HG03175 (cell line): ENCODE measurements at regions not wholly inside any gene's neighbourhood (a gene's known extent, or its start where the extent isn't known, plus 50 kb on each side); places are given as distances from the start of the nearest gene placed in this dataset.
"Not testable (repeated sequence)": the region's sequence is repeated elsewhere in the genome, so short reads cannot be mapped to it uniquely, and the experiment has no call there.

Experiments
- ATAC-seq: cut with Tn5 transposase; IDR thresholded peaks from one replicate; pipeline ENCODE4 v1.9.1; 2021; ENCODE audit warnings: mild to moderate bottlenecking, moderate library complexity; ENCODE audit not compliant: unreplicated experiment

DNA sequence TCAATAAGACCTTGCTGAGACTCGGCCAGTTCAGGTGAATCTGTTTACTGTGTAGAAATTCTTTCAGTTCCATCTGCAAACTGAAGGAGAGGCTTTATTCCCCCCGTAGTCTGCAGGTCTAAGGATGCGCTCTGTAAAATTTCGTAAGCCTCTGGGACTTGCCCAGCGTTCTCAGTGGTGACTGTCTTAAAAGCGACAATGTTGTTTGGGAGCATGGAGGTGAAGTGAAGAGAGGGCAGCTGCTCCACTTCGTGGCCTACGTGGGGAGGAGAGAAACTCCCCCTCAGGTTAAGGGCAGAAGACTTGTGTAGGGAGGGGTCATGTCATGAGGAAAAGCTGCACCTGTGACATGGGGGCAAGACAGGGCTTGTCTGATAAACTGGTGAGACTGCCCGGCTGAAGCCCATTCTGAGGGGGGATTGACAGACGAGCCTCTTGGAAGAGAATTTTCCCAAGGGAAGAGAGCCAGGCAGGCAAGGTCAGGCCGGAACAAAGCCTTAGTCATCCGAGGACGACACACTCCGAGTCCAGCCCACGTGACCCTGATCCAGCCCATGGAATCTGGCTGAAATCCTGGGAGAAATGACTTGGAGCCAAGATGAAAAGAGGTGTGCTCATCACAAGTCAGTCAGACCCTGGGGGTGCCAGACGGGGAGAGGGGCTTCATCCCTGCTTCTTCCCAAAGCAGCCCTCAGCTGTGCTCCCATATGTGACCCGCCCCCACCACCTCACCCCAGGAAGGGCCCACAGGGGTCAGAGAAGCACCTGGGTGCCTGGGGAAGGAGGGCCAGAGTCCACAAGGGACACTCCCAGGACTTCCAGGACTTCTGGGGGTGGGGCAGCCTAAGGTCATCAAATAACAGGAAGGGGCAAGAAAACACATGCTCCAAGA lies 88.5 kb upstream of the SH3BP4 start:
- ATAC-seq, result no peak

DNA sequence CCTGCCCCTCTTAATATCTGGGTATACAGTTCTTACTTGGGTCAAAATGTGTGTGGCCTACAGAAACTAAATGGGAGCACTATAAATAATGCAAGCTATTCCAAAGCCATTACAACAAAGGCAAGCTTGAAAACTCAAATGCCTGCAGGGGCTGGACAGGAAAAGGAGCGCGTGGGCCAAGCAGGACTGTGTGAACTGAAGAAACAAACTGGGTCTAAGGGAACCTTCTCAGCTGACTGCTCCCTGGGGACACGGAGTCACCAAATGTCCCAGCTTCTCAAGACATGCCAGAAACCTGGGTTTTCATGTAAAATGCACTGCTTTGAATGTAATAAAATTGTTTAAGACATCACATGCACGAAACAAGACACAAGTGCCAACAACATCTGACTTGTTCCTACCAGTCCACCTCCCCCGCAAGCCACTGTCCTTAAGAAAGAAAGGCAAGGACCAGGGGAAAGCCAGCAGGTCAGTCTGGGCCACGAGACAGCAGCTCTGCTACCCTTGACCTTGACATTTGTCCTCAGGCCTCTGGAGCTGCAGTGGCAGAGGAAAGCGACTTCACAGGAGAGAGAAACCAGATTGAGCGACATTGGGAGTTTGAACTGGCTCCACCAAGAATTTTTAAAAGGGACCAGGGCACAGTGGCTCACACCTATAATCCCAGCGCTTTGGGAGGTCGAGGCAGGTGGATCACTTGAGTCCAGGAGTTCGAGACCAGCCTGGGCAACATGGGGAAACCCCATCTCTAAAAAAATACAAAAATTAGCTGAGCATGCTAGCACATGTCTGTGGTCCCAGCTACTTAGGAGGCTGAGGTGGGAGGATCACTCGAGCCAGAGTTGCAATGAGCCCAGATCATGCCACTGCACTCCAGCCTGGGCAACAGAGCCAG lies 89.7 kb upstream of the SH3BP4 start:
- no peak for ATAC-seq

DNA sequence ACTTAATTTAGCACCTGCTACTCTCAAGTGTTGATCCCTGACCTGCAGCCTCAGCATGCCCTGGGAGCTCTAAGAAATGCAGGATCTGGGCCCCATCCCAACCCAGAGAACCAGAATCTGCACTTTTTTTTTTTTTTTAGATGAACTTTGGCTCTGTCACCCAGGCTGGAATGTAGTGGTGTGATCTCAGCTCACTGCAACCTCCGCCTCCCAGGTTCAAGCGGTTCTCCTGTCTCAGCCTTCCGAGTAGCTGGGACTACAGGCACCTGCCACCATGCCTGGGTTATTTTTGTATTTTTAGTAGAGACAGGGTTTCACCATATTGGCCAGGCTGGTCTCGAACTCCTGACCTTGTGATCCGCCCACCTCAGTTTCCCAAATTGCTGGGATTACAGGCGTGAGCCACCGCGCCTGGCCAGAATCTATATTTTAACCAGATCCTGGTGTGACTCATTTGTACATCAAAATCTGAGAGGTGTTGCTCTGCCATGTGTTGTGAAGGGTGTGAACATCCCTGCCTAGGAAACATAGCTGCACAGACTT lies 92.4 kb upstream of the SH3BP4 start:
- not testable (repeated sequence) for ATAC-seq

DNA sequence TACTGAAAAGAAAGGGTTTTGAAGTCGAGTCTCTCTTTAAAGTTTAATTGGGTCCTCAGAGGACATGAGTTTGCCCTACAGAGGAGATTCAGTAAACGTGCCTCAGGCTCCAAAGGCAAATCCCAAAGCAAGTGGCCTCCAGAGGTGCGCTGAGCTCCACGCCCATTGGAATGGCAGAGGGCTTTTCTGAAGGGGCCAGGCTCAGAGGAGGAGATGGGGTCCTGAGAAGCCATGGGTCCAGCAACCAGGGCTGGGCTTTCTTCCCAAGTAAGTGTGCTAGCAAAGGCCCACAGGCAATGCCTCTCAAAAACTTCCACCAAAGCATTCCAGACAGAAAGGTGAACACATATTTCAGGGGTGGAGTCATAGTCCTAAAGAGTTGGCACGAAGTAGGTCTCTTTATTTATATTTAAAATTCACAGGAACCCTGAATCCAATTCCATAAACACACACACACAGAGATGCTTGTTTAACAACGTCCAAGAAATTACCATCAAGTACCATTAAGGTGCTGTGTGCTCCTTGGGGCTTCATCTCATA lies 93.0 kb upstream of the SH3BP4 start:
- no peak for ATAC-seq

DNA sequence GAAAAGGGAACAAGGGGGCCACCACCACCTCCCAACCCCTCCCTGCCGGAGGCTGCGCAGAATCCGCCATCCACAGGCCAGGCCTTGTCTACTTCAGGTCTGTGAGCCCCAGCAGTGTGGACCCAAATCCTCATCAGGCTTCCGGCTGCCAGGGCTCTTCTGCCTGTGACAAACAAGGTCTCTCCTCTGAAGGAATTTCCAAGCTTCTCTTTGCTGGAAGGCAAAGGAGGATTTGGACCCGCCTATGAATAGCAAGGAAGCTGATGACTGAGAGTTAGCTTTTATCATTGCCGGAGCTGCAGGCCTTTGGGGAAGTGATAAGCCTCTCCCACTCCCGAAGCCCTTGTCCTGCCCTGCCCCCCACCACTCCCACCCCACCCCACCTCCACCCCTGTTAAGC lies 93.7 kb upstream of the SH3BP4 start:
- ATAC-seq, result no peak

DNA sequence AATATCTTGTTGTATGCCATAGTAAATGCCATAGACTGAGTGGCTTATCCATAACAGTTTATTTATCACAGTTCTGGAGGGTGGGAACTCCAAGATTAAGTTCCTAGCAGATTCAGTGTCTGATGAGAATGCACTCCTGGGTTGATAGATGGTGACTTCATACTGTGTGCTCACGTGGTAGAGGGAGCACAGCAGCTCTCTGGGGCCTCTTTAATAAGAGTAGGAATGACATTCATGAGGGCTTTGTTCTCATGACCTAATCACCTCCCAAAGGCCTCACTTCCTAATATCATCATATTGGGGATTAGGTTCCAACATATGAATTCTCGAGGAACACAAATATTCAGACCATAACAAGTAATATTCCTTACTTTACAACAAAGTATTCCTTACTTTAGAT lies 98.1 kb upstream of the SH3BP4 start:
- ATAC-seq, result no peak

DNA sequence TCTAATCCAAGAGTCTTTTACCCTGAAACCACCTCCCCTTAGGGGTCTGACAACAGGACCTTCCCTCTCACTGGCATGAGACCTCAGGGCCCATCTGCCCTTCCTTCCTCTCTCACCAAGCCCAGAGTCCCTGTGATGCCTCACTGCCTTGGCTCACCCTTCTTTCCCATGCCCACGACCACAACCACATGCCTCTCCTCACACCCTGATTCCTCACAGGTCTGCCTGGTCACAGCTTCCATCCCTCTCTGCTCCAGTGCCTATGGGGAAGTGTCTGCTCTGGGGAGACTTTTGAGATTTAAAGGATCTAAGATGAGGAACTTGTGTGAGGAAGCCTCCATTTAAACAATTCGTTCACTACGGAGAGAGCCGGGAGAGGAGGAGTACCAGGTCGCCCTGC lies 98.9 kb upstream of the SH3BP4 start:
- no peak for ATAC-seq

DNA sequence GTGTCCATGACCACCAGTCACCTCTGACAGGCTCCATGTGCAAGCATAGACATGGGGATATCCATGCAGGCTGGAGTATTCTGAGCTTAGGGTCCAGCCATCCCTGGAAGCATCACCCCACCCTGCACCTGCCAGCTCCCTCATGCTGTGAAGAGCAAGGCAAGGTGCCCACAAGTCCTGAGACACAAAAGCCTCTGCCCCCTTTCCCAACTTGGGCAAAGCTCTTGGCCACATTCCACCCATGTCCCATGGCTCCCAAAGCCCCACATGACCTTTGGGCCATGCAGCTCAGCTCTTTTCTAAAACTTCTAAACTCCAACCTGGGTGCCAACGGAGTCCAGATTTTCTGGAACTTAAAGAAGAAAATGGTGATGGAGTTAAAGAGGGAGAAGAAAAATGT lies 99.8 kb upstream of the SH3BP4 start:
- no peak for ATAC-seq

DNA sequence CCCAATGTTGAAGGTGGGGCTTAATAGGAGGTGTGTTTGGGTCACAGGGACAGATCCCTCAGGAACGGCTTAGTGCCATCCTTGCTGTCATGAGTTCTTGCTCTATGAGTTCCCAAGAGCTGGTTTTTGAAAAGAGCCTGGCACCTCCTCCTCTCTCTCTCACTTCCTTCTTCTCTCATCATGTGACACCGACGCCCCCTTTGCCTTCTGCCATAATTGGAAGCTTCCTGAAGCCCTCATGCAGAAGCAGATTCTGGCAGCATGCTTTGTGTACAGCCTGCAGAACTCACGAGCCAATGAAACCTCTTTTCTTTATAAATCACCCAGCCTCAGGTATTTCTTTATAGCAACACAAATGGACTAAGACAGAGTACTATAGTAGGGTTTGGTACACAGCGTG lies 100.4 kb upstream of the SH3BP4 start:
- no peak for ATAC-seq

DNA sequence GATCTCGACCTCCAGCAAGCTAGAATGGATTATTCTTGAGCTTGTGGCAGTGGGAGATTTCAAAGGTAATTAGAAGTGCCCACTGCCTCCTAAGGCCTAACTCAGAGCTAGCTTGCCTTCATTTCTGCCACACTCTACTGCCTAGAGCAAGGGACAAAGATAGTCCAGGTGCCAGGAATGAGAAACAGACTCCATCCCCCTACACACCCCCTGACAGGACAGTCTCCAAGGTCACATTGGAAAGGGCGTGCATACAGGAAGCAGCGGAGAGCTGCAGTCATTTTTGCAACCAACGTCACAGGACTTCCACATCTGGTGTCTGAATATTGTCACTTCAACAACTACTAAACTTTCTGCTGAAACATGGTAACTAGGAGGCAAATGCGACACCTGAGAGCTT lies 101.0 kb upstream of the SH3BP4 start:
- ATAC-seq, result no peak

DNA sequence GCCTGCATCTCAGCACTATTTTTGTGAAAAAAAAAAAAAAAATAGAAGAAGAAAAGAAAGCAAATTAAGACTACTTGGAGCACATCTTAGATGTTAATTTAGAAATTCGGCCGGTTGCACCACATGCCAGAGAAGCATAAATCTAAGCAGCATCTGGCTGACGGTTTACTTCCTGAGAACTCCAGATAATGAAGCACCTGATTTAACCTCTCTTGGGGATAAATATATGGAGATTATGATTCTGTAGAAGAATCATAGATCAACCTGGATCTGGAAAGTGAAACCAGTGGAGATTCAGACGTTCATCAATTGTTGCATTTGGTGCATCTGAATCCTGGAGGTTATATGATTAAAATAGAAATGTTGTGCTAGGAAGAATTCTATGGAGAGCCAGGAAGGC lies 102.1 kb upstream of the SH3BP4 start:
- no peak for ATAC-seq

DNA sequence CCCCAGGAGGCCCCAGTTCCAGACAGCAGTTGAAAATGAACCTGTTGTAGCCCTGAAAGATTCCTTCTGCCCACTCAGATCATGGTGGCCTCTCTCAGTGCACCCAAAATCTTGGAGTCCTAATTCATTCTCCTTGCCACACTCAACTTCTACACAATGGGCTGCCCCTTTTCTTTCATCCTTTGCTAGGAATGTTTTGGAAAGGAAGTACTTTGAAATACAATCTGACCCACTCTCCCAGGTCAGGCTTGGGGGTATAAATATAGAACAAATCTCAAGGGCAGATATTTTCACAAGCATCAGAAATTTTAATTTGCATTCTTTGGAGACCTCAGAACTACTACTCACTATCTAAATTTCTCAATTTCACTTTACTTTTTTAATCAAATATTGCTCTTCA lies 103.2 kb upstream of the SH3BP4 start:
- ATAC-seq, result no peak

DNA sequence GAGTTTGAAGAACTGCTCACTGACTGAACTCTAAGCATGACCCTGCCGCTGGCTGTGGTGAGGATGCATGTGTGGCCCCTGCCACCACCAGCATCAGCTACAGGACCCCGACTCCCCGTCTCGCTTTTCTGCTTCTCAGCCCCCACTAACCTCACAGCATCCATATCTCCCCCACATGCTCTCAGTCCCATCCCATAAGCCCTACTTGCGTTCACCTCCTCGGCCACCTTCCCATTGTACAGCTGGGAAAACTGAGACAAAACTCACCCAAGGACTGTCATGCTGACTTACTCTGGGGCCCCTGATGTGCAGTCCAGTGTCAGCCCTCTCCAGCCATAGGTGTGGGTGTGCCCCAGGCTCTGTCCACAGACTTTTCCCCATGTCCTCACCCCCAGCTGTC lies 104.2 kb upstream of the SH3BP4 start:
- ATAC-seq, result no peak

DNA sequence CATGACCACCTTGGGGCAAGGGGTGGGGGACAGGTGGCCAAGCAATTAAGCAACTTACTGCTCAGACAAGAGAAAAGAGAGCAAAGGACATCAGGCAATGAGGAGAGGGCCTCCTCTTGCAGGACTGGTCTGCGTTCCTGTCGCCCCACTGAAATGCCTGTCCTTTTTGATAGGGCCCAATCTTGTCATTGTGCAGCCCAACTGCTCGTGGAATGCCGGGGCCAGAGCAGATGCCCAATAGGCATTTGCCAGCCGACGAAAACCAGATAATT lies 104.5 kb upstream of the SH3BP4 start:
- no peak for ATAC-seq

DNA sequence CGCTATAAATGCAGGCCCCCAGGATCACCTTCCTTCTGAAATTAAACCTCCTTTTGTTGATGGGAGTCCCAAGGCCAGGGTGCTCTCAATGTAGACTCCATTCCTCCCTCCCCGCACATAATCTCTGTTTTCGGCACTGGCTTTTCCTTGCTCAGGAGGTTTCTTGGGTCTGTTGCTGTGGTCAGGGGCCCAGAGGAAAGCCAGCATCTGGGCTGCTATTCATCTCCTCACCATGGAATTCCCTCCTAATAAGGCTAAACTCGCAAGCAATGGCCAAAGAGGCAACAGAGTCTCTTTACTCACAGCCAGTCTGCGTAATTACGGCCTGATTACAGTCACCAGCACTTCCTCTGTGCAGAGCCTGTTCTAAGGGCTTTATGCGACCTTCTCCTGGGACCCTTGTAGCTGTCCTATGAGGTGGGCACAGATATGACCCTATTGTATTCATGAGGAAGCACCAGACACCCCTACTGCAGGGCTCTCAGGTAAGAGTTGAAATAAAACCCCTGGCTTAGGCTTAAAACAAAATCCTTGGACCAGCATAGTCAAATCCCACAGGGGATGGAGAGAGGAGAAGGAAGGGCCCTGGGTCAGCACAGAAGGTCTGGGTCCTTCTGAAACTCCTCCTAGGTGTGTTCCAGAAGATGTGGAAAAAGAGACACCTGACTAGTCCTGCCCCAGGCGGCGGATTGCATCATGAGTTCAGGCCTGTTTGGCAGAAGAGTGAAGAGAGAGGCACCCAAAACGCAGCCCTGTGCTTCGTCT lies 105.0 kb upstream of the SH3BP4 start:
- no peak for ATAC-seq

DNA sequence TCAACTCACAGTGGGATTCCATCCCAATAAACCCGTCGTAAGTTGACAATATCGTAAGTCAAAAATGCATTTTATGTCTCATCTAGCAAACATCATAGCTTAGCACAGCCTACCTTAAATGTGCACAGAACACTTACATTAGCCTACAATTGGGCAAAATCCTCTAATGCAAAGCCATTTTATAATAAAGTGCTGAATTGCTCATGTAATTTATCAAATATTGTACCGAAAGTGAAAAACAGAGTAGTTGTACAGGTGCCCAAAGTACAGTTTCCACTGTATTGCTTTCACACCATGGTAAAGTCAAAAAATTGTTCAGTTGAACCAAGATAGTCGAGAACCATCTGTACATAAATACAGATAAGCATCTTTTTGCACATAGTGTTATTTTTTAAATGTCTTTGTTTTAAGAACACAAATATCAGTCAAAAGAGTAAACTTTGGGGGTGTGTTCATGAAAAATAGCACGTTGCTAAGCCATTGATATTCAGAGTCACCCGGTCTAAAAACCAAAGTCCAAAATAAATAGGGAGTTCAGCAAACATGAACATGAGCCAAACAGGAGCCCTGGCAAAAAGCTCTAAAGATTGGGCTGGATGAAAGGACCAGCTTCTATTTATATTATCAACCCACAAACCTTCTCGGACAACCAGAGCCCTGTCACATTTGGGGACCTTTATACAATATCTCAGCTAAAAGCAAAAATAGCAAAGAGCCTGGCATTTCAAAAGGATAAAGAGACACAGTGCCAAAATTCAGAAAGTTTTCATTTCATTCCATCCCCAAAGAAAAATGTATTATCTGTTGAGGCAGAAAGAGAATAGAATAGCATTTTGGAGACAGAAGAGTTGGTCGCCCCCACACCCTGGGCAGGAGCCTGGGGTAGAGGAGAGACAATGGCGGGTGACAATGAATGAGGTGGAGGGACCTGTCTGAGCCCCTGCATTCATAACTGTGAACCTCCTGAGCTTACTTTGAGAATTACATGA lies 105.9 kb upstream of the SH3BP4 start:
- no peak for ATAC-seq

DNA sequence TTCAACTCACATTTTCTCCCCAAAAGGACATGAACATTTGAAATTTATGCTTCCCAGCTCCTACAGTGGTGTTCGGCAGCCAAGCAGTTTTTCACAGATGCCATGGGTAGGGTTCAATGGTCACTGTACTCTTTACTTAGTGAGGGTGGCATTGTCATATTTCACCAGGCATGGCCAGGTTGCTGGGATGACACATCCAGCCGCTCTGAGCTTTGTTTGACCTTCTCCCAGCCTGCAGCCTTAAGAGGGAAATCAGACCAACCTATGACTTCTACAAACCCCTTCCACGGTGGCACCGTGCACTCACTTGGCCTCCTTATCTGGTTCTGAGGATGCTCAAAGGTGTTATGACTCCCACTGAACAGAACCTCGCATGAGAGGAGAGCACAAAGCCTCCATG lies 108.4 kb upstream of the SH3BP4 start:
- ATAC-seq, result no peak

DNA sequence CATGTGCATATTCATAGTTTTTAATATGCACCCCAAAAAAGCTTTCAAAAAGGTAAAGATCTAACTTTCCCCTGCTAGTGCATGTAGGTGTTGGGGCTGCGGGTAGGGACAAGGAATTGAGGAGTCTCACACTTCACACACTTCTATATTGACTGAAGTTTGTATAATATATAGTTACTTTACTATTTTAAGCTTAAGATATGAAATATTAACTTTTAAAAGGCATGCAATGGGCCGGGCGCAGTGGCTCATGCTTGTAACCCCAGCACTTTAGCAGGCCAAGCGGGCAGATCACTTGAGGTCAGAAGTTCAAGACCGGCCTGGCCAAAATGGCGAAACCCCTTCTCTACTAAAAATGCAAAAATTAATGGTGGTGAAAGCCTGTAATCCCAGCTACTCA lies 109.1 kb upstream of the SH3BP4 start:
- ATAC-seq, result no peak

DNA sequence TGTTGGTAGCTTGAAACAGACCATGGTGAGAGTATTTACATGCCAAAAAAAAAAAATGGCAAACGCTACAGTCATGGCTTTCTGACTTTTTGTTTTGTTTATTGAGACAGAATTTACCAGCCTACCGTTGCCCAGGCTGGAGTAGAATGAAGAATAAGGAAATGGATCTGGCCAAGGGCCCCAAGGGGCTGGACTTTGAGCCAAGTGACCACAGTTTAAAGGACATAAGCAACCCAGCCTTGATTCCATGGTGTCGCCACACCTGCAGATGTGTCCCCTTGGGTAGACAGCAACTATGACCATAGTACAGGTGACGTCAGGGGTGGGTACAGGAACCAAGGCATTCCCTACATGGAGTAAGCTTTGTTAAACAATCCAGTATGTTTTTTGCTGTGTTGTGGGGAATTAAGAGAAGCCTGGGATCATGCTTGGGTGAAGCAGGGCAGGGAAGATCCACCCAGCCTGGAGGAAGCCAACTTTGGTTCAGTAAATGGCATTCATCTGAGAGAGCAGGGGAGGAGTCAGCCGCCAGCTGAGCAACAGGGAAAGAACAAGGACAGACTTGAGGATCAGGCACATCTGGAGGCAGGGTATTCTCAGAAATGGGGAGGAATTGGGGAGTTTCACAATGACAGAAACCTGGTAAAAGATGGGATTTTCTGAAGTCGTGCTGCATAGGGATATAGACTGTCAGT lies 110.3 kb upstream of the SH3BP4 start:
- ATAC-seq, result no peak
